ENCODE measurements at regions not wholly inside any gene's neighbourhood (a gene's known extent, or its start where the extent isn't known, plus 50 kb on each side); places are given as distances from the start of the nearest gene placed in this dataset.

- no peak for DNase-seq
Observed at GRCh38 chr2:226652369-226652768, 147.3 kb downstream of the IRS1 start.

GRCh38 chr2:226649871-226650660 is 149.6 kb downstream of the IRS1 start:
- peak; percentile 35 for DNase-seq

GRCh38 chr2:226649201-226649600 is 150.4 kb downstream of the IRS1 start:
- no peak for DNase-seq

- DNase-seq, result no peak
Observed at GRCh38 chr2:226647621-226648518, 151.8 kb downstream of the IRS1 start.

GRCh38 chr2:226644399-226644865 is 155.2 kb downstream of the IRS1 start:
- DNase-seq, result no peak

GRCh38 chr2:226643946-226644282 is 155.7 kb downstream of the IRS1 start:
- no peak for DNase-seq

- DNase-seq, result no peak
Observed at GRCh38 chr2:226643030-226643945, 156.3 kb downstream of the IRS1 start.

- DNase-seq, result no peak
Observed at GRCh38 chr2:226641008-226641407, 158.6 kb downstream of the IRS1 start.

GRCh38 chr2:226640501-226640900 is 159.1 kb downstream of the IRS1 start:
- DNase-seq, result no peak

GRCh38 chr2:226639550-226639949 is 160.1 kb downstream of the IRS1 start:
- no peak for DNase-seq

GRCh38 chr2:226638576-226638975 is 161.0 kb downstream of the IRS1 start:
- no peak for DNase-seq

- DNase-seq, result no peak
Observed at GRCh38 chr2:226637383-226637782, 162.2 kb downstream of the IRS1 start.

- DNase-seq, result no peak
Observed at GRCh38 chr2:226636586-226636985, 163.0 kb downstream of the IRS1 start.

- no peak for DNase-seq
Observed at GRCh38 chr2:226634943-226635604, 164.5 kb downstream of the IRS1 start.

- no peak for DNase-seq
Observed at GRCh38 chr2:226631671-226632070, 167.9 kb downstream of the IRS1 start.

GRCh38 chr2:226631187-226631586 is 168.4 kb downstream of the IRS1 start:
- DNase-seq, result no peak

GRCh38 chr2:226625946-226626345 is 173.7 kb downstream of the IRS1 start:
- DNase-seq, result no peak

GRCh38 chr2:226623587-226624368 is 175.8 kb downstream of the IRS1 start:
- DNase-seq, result no peak

GRCh38 chr2:226622484-226622883 is 177.1 kb downstream of the IRS1 start:
- DNase-seq, result no peak

GRCh38 chr2:226620176-226620575 is 179.4 kb downstream of the IRS1 start:
- no peak for DNase-seq

- no peak for DNase-seq
Observed at GRCh38 chr2:226619707-226620106, 179.9 kb downstream of the IRS1 start.
